ENCODE measurements at regions not wholly inside any gene's neighbourhood (a gene's known extent, or its start where the extent isn't known, plus 50 kb on each side); places are given as distances from the start of the nearest gene placed in this dataset.
A peak's percentile ranks its signal among the peaks of the same experiment; 100 is the strongest.

DNA sequence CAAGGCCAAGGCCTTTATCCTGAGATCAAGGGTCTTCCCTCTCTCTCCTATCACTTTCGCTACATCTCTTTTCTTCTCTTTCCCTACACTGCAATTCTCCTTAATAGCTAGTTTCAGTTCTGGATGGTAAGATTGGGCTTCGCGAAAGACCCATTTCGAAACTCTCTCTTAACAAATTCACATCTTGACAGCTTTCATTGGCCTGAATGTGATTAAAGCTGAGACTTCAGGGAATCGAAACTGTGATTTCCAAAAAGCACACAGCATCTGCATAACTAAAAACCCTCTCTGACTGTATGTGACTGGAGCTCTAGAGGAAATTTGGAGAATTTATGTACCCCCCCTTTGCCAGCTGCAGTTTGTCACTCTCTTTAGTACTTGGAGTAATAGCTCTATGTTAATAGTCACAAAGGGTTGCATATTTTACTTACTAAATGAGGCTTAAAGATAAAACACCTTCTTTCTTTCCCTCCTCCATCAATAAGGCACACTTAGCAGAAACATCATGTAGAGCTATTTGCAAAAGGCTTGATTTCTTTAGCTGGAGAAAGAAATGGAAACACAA lies 105.3 kb upstream of the FAM20A start:
- no peaks in the 10 kb centered on the region for H3K36me3 Mint-ChIP-seq (ENCODE audit: low read depth)
- DNase-seq (ENCODE audit: low spot score) = no peak
- H3K4me3 Mint-ChIP-seq (ENCODE audit: unreplicated experiment) = no peak overlapping the region
- no peak overlapping the region for H3K27ac Mint-ChIP-seq (ENCODE audit: unreplicated experiment)
- TF ChIP-seq, protein P1, sequence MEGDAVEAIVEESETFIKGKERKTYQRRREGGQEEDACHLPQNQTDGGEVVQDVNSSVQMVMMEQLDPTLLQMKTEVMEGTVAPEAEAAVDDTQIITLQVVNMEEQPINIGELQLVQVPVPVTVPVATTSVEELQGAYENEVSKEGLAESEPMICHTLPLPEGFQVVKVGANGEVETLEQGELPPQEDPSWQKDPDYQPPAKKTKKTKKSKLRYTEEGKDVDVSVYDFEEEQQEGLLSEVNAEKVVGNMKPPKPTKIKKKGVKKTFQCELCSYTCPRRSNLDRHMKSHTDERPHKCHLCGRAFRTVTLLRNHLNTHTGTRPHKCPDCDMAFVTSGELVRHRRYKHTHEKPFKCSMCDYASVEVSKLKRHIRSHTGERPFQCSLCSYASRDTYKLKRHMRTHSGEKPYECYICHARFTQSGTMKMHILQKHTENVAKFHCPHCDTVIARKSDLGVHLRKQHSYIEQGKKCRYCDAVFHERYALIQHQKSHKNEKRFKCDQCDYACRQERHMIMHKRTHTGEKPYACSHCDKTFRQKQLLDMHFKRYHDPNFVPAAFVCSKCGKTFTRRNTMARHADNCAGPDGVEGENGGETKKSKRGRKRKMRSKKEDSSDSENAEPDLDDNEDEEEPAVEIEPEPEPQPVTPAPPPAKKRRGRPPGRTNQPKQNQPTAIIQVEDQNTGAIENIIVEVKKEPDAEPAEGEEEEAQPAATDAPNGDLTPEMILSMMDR (IDR thresholded peaks at IDR 0.05) = no peak
- no peaks in the 10 kb centered on the region for H3K27me3 Mint-ChIP-seq (ENCODE audit: low read depth)
- peaks cover 18% of the 10 kb centered on the region for H3K4me1 Mint-ChIP-seq (ENCODE audit: low read depth)
- no peaks in the 10 kb centered on the region for H3K9me3 Mint-ChIP-seq (ENCODE audit: low read depth)

DNA sequence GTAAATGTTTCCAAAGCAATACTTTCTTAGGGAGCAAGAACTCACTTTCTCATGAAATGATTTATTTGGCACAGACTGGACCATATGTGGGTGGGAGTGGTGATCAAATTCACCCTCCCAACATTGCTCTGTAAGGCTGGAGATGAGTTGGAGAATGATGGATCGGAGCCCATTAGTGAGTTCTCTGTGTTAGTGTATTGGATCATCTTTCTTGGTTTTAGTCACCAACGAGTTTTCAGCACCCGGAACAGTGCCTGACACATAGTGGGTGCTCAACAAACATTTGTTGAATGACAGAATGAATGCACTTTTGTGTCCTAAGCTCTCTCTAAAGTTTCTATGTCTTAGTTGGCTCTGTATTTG lies 104.5 kb upstream of the FAM20A start:
- TF ChIP-seq, protein P1 (IDR thresholded peaks at IDR 0.05) = no peak
- Mint-ChIP-seq H3K27me3 (ENCODE audit: low read depth) (no peaks in the 10 kb centered on the region), H3K4me1 (ENCODE audit: low read depth) (peaks cover 16% of the 10 kb centered on the region), H3K4me3 (ENCODE audit: unreplicated experiment) (no peak overlapping the region), H3K27ac (ENCODE audit: unreplicated experiment) (no peak overlapping the region), H3K36me3 (ENCODE audit: low read depth) (no peaks in the 10 kb centered on the region), H3K9me3 (ENCODE audit: low read depth) (no peaks in the 10 kb centered on the region)
- no peak for DNase-seq (ENCODE audit: low spot score)

DNA sequence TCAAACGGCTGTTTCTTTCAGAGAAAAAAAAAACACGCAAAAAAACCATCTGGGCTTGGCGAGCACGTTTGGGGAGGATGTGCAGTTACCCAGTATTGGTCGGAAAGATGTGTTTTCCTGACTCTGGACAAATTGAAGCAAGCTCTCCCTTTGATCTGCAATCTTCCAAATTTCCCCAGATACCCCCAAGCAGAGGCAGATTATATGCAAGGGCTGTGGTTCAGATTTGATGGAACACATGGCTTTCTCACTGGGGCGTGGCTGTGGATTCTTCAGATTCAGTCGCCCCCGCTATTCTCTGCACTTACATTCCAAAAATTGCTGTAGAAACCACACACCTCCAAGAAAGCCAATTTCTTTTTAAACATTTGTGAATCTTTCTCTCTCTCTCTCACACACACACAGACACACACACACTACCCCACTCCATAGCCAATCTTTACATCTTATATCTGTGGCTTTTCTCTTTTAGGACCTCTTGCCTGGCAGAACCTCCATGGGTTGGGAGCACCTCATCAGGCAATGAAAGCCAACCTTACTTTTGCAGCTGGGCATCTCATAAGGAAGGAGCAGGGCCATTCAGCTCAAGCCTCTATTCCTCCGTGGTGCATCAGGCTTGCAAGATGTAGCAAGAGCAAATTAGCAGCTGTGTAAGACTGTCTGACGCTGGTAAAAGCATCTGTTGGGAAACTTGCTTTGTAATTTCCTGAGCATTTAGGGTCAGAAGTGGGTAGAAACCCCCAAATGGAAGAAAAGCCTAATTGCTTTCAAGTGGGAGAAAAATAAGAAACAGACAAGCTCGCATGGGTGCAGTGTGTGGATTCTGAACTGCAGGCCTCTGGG lies 103.9 kb upstream of the FAM20A start:
- TF ChIP-seq, protein P1 (IDR thresholded peaks at IDR 0.05) = no peak
- Mint-ChIP-seq H3K36me3 (ENCODE audit: low read depth) (no peaks in the 10 kb centered on the region), H3K27me3 (ENCODE audit: low read depth) (no peaks in the 10 kb centered on the region)

DNA sequence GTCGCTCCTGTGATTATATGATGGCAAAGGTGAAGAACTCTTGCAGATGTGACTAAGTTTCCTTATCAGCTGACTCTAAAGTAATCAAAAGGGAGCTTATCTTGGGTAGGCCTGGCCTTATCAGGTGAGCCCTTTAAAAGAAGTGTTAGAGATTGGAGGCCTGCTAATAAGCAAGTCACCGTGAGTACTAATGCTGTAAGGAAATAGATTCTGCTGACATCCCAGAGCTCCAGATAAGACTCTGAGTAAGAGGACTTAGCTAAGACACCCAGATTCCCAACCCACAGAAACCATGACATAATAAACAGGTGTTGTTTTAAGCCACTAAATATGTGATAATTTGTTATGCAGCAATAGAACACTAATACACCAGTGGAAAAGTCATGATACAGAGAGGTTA lies 99.9 kb upstream of the FAM20A start:
- H3K27me3 Mint-ChIP-seq (ENCODE audit: low read depth) = no peaks in the 10 kb centered on the region
- H3K9me3 Mint-ChIP-seq (ENCODE audit: low read depth) = no peaks in the 10 kb centered on the region
- H3K36me3 Mint-ChIP-seq (ENCODE audit: low read depth) = no peaks in the 10 kb centered on the region
- H3K4me1 Mint-ChIP-seq (ENCODE audit: low read depth) = peaks cover 19% of the 10 kb centered on the region
- DNase-seq (ENCODE audit: low spot score) = no peak
- H3K4me3 Mint-ChIP-seq (ENCODE audit: unreplicated experiment) = no peak overlapping the region
- no peak overlapping the region for H3K27ac Mint-ChIP-seq (ENCODE audit: unreplicated experiment)
- TF ChIP-seq, protein P1 (IDR thresholded peaks at IDR 0.05) = no peak

More for the DNA sequence above, 103.9 kb upstream of the FAM20A start:
- H3K9me3 Mint-ChIP-seq (ENCODE audit: low read depth) = no peaks in the 10 kb centered on the region
- no peak overlapping the region for H3K4me3 Mint-ChIP-seq (ENCODE audit: unreplicated experiment)
- DNase-seq (ENCODE audit: low spot score) = no peak
- peaks cover 10% of the 10 kb centered on the region for H3K4me1 Mint-ChIP-seq (ENCODE audit: low read depth)
- peak overlapping the region; percentile 0 for H3K27ac Mint-ChIP-seq (ENCODE audit: unreplicated experiment)

DNA sequence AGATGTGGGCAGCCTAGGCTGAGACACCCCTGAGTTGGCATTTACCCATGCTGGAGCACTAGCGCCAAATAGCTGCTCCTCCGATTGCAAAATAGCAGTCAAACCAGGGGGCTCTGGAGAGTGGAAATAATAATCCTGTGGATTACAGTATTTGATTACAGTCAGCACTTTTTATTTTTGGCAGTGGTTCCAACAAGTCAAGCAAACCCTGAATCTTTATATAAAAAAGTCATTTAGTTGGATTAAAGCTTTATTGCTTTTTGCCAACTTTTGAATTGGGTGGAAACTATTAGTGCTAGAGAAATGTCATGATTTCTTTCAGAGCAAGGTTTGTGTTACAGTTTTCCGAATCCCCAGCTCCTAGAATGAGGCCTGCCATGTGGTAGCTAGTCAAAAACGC lies 99.3 kb upstream of the FAM20A start:
- TF ChIP-seq, protein P1 (IDR thresholded peaks at IDR 0.05) = no peak

More for the DNA sequence above, 99.3 kb upstream of the FAM20A start:
- peaks cover 2% of the 10 kb centered on the region for H3K36me3 Mint-ChIP-seq (ENCODE audit: low read depth)
- H3K27ac Mint-ChIP-seq (ENCODE audit: unreplicated experiment) = no peak overlapping the region
- H3K9me3 Mint-ChIP-seq (ENCODE audit: low read depth) = no peaks in the 10 kb centered on the region
- no peaks in the 10 kb centered on the region for H3K27me3 Mint-ChIP-seq (ENCODE audit: low read depth)
- DNase-seq (ENCODE audit: low spot score) = no peak
- no peak overlapping the region for H3K4me3 Mint-ChIP-seq (ENCODE audit: unreplicated experiment)
- H3K4me1 Mint-ChIP-seq (ENCODE audit: low read depth) = peaks cover 19% of the 10 kb centered on the region

All from chondrocyte (in vitro differentiated cells).